Lower leg skin (tissue), 4 donors: ENCODE measurements at regions not wholly inside any gene's neighbourhood (a gene's known extent, or its start where the extent isn't known, plus 50 kb on each side); places are given as distances from the start of the nearest gene placed in this dataset.

ENCODE experiments used
- DNase-seq, 2 donors: peaks; one replicate each; pipeline ENCODE4 v3.0.0-alpha.2; 2019; ENCODE audit warnings: low spot score in 2 of 2
- H3K4me3 ChIP-seq: fragments of 200-600 bp; sonication (generic); 2 replicates; pipeline ENCODE4 v1.5.1; 2017; ENCODE audit warnings: mild to moderate bottlenecking, low read depth; ENCODE audit not compliant: poor library complexity, severe bottlenecking
- POLR2A ChIP-seq, 2 donors: fragments of 450-650 bp; IDR thresholded peaks; one replicate each; pipeline ENCODE4 v1.6.1; 2016 to 2017; ENCODE audit warnings: antibody characterized with exemption in 2 of 2, mild to moderate bottlenecking in 1 of 2, moderate library complexity in 1 of 2
- WGBS, 2 donors: methylation state at CpG; one replicate each; pipeline ENCODE4 v1.1.5; 2018; 5-methylcytosine and 5-hydroxymethylcytosine counted together
- intact Hi-C: fragments of 100-400 bp; cut with DNase I; formaldehyde crosslinking; loops from one replicate; pipeline ENCODE4 v1.15.0; 2023; ENCODE audit warnings: low total_unique reads
- TF ChIP-seq, protein P1 (sequence below), 3 donors: fragments of 450-650 bp; IDR thresholded peaks; one replicate each; pipeline ENCODE4 v1.5.1; 2016; ENCODE audit warnings: antibody characterized with exemption in 3 of 3, mild to moderate bottlenecking in 3 of 3, moderate library complexity in 2 of 3

DNA sequence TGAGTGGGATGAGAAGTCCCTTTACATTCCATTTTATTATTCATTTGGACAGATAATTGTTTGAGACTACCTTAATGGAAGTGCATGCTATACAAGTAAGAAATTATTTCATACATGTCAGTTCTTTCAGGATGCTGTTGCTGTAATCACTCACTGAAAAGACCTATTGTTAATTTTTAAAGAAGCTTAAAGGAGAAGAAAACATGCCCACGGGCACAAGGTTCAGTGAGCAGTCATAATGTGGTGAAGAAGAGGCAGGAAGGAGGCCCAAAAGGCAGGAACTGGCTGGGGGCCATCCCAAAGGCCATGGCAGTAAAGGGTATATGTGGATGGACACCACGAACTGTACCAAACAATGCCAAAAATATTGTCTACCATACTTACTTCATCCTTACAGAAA, 206.0 kb downstream of the LYPLAL1 start:
- no peak overlapping the region for H3K4me3 ChIP-seq
- intact Hi-C loops = no loop called here
- no peak for DNase-seq
- TF ChIP-seq POLR2A (IDR thresholded peaks at IDR 0.05) = no peak
- TF ChIP-seq, protein P1, sequence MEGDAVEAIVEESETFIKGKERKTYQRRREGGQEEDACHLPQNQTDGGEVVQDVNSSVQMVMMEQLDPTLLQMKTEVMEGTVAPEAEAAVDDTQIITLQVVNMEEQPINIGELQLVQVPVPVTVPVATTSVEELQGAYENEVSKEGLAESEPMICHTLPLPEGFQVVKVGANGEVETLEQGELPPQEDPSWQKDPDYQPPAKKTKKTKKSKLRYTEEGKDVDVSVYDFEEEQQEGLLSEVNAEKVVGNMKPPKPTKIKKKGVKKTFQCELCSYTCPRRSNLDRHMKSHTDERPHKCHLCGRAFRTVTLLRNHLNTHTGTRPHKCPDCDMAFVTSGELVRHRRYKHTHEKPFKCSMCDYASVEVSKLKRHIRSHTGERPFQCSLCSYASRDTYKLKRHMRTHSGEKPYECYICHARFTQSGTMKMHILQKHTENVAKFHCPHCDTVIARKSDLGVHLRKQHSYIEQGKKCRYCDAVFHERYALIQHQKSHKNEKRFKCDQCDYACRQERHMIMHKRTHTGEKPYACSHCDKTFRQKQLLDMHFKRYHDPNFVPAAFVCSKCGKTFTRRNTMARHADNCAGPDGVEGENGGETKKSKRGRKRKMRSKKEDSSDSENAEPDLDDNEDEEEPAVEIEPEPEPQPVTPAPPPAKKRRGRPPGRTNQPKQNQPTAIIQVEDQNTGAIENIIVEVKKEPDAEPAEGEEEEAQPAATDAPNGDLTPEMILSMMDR (IDR thresholded peaks at IDR 0.05) = no peak
- 57 to 68% methylated on average over 2 of the region's 2 CpGs for WGBS, 2 donors

DNA sequence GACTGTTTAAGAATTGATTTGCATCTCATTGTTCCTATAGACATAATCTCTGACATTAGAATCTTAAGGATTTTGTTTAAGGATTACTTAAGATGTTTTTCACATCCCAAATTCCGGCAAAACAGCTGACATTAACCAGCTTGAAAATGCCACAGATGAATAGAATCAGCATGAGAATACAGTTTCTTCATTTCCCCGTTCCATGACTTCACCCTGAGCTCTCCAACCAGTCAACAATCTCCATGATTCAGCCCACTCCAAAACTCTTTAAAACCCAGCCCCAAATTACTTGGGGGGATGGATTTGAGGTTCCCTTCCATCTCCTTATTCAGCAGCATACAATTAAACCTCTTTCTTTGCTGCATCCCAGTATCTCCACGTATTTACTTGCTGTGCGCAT, 201.0 kb downstream of the LYPLAL1 start:
- intact Hi-C loops = no loop called here
- TF ChIP-seq, protein P1 (IDR thresholded peaks at IDR 0.05) = no peak
- TF ChIP-seq POLR2A (IDR thresholded peaks at IDR 0.05) = no peak
- H3K4me3 ChIP-seq = no peak overlapping the region
- no peak for DNase-seq
- 67 to 84% methylated on average over 4 of the region's 4 CpGs for WGBS, 2 donors

DNA sequence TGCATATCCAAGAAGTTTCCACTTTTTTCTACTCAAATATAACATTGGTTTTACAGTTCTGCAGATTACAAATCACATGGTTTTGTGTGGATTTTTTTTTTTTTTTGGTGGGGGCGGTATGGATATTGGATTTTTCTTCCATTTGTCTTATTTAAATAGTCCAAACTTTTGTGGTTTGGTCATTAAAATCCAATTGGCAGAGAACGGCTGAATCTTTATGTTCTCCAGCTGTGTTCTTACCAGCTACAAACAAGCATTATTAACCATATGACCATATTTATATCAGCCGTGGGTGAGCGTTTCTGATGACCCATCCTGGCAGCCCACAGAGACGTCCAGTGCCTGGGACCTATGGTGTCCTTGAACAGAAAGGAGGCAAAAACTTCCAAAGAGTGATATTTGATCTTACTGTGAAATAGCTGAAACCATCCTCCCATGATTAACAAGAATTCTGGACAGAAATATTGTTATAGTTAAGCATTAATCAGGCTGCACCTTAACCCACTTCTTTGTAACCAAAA, 200.4 kb downstream of the LYPLAL1 start:
- WGBS, 2 donors = 79 to 81% methylated on average over 5 of the region's 5 CpGs
- intact Hi-C loops = no loop called here
- TF ChIP-seq, protein P1 (IDR thresholded peaks at IDR 0.05) = no peak
- no peak for TF ChIP-seq POLR2A (IDR thresholded peaks at IDR 0.05)
- no peak for DNase-seq
- no peak overlapping the region for H3K4me3 ChIP-seq

DNA sequence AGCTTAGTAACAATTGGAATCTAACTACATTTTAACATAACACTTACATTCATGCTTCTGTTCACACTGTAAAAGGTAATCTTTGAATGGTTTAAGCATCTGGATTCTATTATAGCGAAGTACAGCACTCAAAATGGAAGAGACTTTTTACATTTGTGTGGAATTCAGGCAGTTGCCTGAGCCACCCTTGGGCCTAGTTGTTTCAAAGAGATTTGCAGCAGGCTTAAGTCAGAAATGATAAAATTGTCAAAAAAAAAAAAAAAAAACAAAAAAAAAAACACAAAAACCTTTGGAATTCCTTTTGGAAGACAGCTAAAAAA, 199.9 kb downstream of the LYPLAL1 start:
- DNase-seq = no peak
- TF ChIP-seq POLR2A (IDR thresholded peaks at IDR 0.05) = no peak
- TF ChIP-seq, protein P1 (IDR thresholded peaks at IDR 0.05) = no peak
- 93 to 100% methylated on average over 1 of the region's 1 CpG for WGBS, 2 donors
- intact Hi-C loops = no loop called here
- H3K4me3 ChIP-seq = no peak overlapping the region

DNA sequence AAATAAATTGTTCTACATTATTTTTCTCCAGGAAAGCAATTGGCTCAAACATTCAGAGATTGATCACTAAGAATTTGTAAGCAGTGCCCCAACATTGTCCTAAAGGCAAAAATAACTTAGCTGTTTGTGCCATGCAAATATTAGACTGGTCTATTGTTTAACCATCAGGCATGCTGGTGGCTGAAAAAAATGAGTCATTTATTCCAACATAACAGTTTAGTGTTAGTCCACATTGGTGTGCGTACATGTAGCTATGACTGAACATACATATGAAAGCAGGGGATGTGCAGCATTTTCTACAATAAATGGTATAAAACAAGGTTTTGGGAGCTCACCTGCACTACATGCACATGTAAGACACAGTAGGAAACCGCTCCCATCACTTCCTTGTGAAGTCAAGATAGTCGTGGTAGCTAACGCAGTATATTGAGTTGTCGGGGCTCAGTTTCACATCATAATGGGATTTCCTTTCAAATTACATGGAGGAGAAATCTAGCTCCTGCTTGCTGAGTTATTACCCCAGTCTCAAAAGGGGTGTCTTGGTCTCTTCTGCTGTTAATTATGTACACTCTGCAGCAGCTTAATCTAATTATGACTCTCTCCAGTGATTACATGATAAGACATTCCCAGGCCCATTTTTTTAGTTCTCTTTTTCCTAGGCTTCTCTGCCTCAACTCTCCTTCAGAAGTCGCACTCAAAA, 199.4 kb downstream of the LYPLAL1 start:
- WGBS, 2 donors = 89 to 91% methylated on average over 6 of the region's 6 CpGs
- intact Hi-C loops = no loop called here
- no peak overlapping the region for H3K4me3 ChIP-seq
- TF ChIP-seq, protein P1 (IDR thresholded peaks at IDR 0.05) = no peak
- no peak for TF ChIP-seq POLR2A (IDR thresholded peaks at IDR 0.05)
- DNase-seq = no peak

DNA sequence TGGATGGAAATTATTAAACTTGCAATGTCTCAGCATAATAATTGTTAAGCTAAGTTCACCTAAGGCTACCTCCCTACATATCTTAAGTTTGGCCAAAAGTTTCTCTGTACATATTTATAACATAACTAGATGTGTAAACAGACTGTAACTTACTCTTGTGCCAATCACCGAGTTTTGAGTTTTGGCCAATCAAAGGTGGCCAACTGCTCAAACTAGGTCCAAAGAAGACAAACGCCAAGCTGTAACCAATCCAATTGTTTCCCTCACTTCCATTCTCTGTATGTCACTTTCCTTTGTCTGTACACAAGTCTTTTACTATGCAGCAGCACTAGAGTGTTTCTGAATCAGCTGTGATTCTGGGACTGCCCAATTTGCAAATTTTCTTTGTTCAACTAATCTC, 197.8 kb downstream of the LYPLAL1 start:
- TF ChIP-seq, protein P1 (IDR thresholded peaks at IDR 0.05) = no peak
- no peak for TF ChIP-seq POLR2A (IDR thresholded peaks at IDR 0.05)
- DNase-seq = no peak
- 63 to 69% methylated on average over 2 of the region's 2 CpGs for WGBS, 2 donors
- intact Hi-C loops = no loop called here
- no peak overlapping the region for H3K4me3 ChIP-seq
